OCI-LY1 (cell line): ENCODE measurements at regions not wholly inside any gene's neighbourhood (a gene's known extent, or its start where the extent isn't known, plus 50 kb on each side); places are given as distances from the start of the nearest gene placed in this dataset.

Experiments used
- H2AFZ ChIP-seq: fragments of 200-600 bp; sonication (generic), shearing (Covaris generic); 2 replicates; pipeline ENCODE4 v1.6.0; 2014; ENCODE audit warnings: antibody characterized with exemption, mild to moderate bottlenecking, low read length
- H3F3A ChIP-seq: fragments of 200-600 bp; sonication (generic), shearing (Covaris generic); 2 replicates; pipeline ENCODE4 v1.6.0; 2014; ENCODE audit warnings: mild to moderate bottlenecking, antibody characterized with exemption, low read length, moderate library complexity; ENCODE audit not compliant: insufficient read depth
- H3K27ac ChIP-seq: fragments of 200-600 bp; sonication (generic); 2 replicates; pipeline ENCODE4 v1.5.1; 2014; ENCODE audit warnings: low read length, mixed run types, mild to moderate bottlenecking, low read depth; ENCODE audit not compliant: poor library complexity, severe bottlenecking
- H3K27me3 ChIP-seq: fragments of 200-600 bp; sonication (generic); 2 replicates; pipeline ENCODE4 v1.6.0; 2014; ENCODE audit warnings: antibody characterized with exemption, mild to moderate bottlenecking, low read length, moderate library complexity; ENCODE audit not compliant: insufficient read depth
- H3K36me3 ChIP-seq: fragments of 200-600 bp; sonication (generic); 2 replicates; pipeline ENCODE4 v1.6.1; 2014; ENCODE audit warnings: mild to moderate bottlenecking, antibody characterized with exemption, low read length, moderate library complexity, mixed read lengths; ENCODE audit not compliant: insufficient read depth
- H3K4me1 ChIP-seq: fragments of 200-600 bp; sonication (generic); 2 replicates; pipeline ENCODE4 v1.5.1; 2014; ENCODE audit warnings: mild to moderate bottlenecking, low read length, moderate library complexity; ENCODE audit not compliant: insufficient read depth, severe bottlenecking
- H3K4me2 ChIP-seq: fragments of 200-600 bp; sonication (generic), shearing (Covaris generic); 2 replicates; pipeline ENCODE4 v1.6.1; 2014; ENCODE audit warnings: low read length
- H3K4me3 ChIP-seq: fragments of 200-600 bp; sonication (generic); 2 replicates; pipeline ENCODE4 v1.5.1; 2014; ENCODE audit warnings: low read length, low read depth, mild to moderate bottlenecking, mixed read lengths; ENCODE audit not compliant: poor library complexity, severe bottlenecking
- H3K79me2 ChIP-seq: fragments of 200-600 bp; shearing (Covaris generic); 2 replicates; pipeline ENCODE4 v1.6.1; 2016; ENCODE audit warnings: mixed run types, low read length, mixed read lengths; ENCODE audit not compliant: insufficient read depth
- H3K9ac ChIP-seq: fragments of 200-600 bp; sonication (generic), shearing (Covaris generic); 2 replicates; pipeline ENCODE4 v1.6.1; 2014; ENCODE audit warnings: mild to moderate bottlenecking, low read length, mixed read lengths
- H3K9me2 ChIP-seq: fragments of 200-600 bp; sonication (generic), shearing (Covaris generic); 2 replicates; pipeline ENCODE4 v1.6.1; 2014; ENCODE audit warnings: low read depth, mild to moderate bottlenecking, low read length, mixed read lengths
- H3K9me3 ChIP-seq: fragments of 200-600 bp; shearing (Covaris generic); 2 replicates; pipeline ENCODE4 v1.6.1; 2014; ENCODE audit warnings: low read length, mixed read lengths
- H4K20me1 ChIP-seq: fragments of 200-600 bp; sonication (generic), shearing (Covaris generic); 2 replicates; pipeline ENCODE4 v1.6.0; 2016; ENCODE audit warnings: mild to moderate bottlenecking, low read length; ENCODE audit not compliant: insufficient read depth
- EZH2 ChIP-seq: fragments of 200-600 bp; sonication (generic), shearing (Covaris generic); IDR thresholded peaks from 2 replicates; pipeline ENCODE4 v1.8.0; 2017; ENCODE audit warnings: borderline replicate concordance, mixed run types, mild to moderate bottlenecking, antibody characterized with exemption, low read length, moderate library complexity, mixed read lengths
- TF ChIP-seq, protein P1 (sequence below): fragments of 200-600 bp; sonication (generic), shearing (Covaris generic); IDR thresholded peaks from 2 replicates; pipeline ENCODE4 v1.5.1; 2017; ENCODE audit warnings: mild to moderate bottlenecking, antibody characterized with exemption, low read length, moderate library complexity, mixed read lengths

DNA sequence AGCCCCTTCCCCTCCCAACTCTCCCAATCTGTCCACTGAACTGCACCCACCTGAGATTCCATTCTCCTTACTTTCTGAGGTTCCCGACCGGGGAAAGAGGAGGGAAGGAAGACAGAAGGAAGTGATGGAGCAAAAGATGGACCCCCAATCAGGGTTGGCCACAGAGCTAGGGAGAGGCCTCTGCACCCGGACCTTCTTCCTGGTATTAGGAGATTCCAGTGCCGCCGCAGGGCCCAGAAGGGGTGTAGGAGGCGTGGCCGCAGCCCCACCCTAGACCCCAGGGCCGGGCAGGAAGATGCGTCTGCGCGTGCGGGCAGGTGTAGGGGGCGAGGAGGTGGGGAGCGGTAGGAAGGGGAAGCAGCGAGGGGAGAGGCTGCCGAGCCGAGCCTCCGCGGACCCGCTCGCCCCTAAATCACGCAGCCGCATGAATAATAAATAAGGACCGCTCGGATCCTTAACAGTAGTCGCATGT, 104.2 kb upstream of the MVB12B start:
- H3K79me2 ChIP-seq: no peaks in the 10 kb centered on the region
- H4K20me1 ChIP-seq: no peaks in the 10 kb centered on the region
- H3K27ac ChIP-seq: no peak overlapping the region
- no peaks in the 10 kb centered on the region for H3K9me3 ChIP-seq
- no peaks in the 10 kb centered on the region; the same call in 1 of the 2 replicates for H3K27me3 ChIP-seq
- no peaks in the 10 kb centered on the region for H3K9me2 ChIP-seq
- no peaks in the 10 kb centered on the region for H3K36me3 ChIP-seq
- H2AFZ ChIP-seq: no peak overlapping the region
- H3K4me2 ChIP-seq: no peak overlapping the region
- H3K4me1 ChIP-seq: no peaks in the 10 kb centered on the region
- no peak overlapping the region for H3K4me3 ChIP-seq
- TF ChIP-seq, protein P1, sequence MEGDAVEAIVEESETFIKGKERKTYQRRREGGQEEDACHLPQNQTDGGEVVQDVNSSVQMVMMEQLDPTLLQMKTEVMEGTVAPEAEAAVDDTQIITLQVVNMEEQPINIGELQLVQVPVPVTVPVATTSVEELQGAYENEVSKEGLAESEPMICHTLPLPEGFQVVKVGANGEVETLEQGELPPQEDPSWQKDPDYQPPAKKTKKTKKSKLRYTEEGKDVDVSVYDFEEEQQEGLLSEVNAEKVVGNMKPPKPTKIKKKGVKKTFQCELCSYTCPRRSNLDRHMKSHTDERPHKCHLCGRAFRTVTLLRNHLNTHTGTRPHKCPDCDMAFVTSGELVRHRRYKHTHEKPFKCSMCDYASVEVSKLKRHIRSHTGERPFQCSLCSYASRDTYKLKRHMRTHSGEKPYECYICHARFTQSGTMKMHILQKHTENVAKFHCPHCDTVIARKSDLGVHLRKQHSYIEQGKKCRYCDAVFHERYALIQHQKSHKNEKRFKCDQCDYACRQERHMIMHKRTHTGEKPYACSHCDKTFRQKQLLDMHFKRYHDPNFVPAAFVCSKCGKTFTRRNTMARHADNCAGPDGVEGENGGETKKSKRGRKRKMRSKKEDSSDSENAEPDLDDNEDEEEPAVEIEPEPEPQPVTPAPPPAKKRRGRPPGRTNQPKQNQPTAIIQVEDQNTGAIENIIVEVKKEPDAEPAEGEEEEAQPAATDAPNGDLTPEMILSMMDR: no peak
- no peak for TF ChIP-seq EZH2
- H3F3A ChIP-seq: no peaks in the 10 kb centered on the region
- H3K9ac ChIP-seq: no peak overlapping the region

DNA sequence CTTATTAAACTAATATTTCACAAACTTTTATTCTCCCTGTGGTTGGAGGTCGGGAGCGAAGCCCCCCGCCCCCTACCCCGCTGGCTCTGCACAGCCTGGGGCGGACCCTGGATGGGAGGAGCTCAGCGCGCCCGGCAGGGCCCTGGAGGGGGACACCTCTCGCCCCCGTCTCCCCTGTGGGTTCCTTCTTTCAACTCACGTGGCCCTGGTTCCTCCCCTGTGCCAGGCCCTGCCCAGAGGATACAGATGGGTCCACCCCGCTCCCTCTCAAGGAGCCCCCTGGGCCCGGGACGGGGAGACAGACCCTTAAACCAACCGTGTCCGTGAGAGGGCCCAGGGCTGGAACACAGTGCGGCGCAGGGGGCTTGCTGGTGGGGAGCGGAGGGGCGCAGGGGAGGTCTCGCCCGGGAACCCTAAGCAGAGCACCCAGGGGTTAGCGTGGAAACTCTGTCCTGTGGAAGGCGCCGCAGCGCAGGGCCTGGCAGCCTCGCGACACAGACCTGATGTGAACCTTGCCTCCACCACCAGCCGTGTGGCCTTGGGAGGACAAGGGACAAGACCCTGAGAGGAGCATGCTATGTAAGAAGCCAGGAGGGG, 103.7 kb upstream of the MVB12B start:
- Histone ChIP-seq H3K4me3 (no peak overlapping the region), H2AFZ (no peak overlapping the region), H3K9ac (no peak overlapping the region), H3K9me2 (no peaks in the 10 kb centered on the region), H3K36me3 (no peaks in the 10 kb centered on the region), H3K9me3 (no peaks in the 10 kb centered on the region), H4K20me1 (no peaks in the 10 kb centered on the region), H3K27ac (no peak overlapping the region), H3K4me1 (no peaks in the 10 kb centered on the region), H3K4me2 (no peak overlapping the region), H3F3A (no peaks in the 10 kb centered on the region), H3K27me3 (no peaks in the 10 kb centered on the region; the same call in 1 of the 2 replicates), H3K79me2 (no peaks in the 10 kb centered on the region)
- TF ChIP-seq, protein P1: no peak
- TF ChIP-seq EZH2: no peak

DNA sequence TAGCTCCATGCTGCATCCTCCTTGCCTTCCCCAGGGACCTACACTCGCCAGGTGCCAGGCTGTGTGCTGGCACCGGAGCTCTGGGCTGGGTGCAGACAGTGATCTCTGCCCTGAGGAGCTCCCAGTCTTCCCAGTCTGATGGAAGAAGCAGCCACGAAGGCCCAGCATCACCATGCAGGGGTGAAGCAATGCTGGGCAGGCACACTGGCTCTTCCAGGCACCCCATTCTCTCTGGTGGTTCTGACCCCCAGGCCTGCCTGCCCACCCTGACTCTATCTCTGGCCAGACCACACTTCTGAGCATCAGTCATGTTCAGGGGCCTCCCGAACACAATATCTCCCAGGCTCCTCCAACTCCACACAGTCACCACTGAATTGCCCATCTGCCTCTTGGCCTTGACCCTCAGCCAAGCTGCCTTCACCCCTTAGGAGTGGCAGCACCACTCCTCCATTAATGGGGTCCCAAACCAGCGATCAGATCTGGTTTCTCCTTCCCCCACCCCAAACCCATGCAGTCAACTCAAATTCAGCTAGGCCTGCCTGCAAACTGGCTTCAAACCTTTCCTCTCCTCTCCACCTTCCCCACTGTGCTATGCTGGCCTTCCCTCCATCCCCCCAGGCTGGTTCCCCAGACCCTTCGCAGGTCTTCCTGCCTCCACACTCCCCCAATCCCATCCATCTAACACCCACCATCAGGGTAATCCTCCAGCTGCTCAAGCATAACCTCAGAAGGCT, 102.7 kb upstream of the MVB12B start:
- no peaks in the 10 kb centered on the region for H4K20me1 ChIP-seq
- H3K9ac ChIP-seq: no peak overlapping the region
- H3K4me2 ChIP-seq: no peak overlapping the region
- no peaks in the 10 kb centered on the region for H3K4me1 ChIP-seq
- no peaks in the 10 kb centered on the region for H3K9me3 ChIP-seq
- no peaks in the 10 kb centered on the region for H3F3A ChIP-seq
- H2AFZ ChIP-seq: no peak overlapping the region
- no peaks in the 10 kb centered on the region for H3K9me2 ChIP-seq
- TF ChIP-seq, protein P1: no peak
- no peak for TF ChIP-seq EZH2
- no peak overlapping the region for H3K27ac ChIP-seq
- H3K36me3 ChIP-seq: no peaks in the 10 kb centered on the region
- H3K27me3 ChIP-seq: peaks cover 4% of the 10 kb centered on the region; the same call in 1 of the 2 replicates
- H3K4me3 ChIP-seq: no peak overlapping the region
- H3K79me2 ChIP-seq: no peaks in the 10 kb centered on the region
